DND-41 (cell line): ENCODE measurements at regions not wholly inside any gene's neighbourhood (a gene's known extent, or its start where the extent isn't known, plus 50 kb on each side); places are given as distances from the start of the nearest gene placed in this dataset.

ENCODE experiments used
- ATAC-seq: fragments of 200-7000 bp; cut with Tn5 transposase; 3 replicates; pipeline ENCODE4 v1.9.1; 2021; ENCODE audit warnings: low read depth; ENCODE audit not compliant: insufficient read depth
- DNase-seq: peaks from one replicate; pipeline ENCODE4 v3.0.0-alpha.2; 2020
- H2AFZ ChIP-seq: 2 replicates; pipeline ENCODE4 v1.6.0; 2012; ENCODE audit warnings: low read depth, low read length
- H3K27ac ChIP-seq: 2 replicates; pipeline ENCODE4 v1.5.1; 2012; ENCODE audit warnings: low read length, inconsistent platforms
- H3K27me3 ChIP-seq: fragments of 200-600 bp; sonication (generic); 2 replicates; pipeline ENCODE4 v1.6.0; 2012; ENCODE audit warnings: low read length, mild to moderate bottlenecking, inconsistent platforms; ENCODE audit not compliant: insufficient read depth, poor library complexity
- H3K36me3 ChIP-seq: 2 replicates; pipeline ENCODE4 v1.5.1; 2012; ENCODE audit warnings: low read length, inconsistent platforms; ENCODE audit not compliant: insufficient read depth
- H3K4me1 ChIP-seq: 2 replicates; pipeline ENCODE4 v1.5.1; 2012; ENCODE audit warnings: mild to moderate bottlenecking, low read length; ENCODE audit not compliant: insufficient read depth
- H3K4me2 ChIP-seq: 2 replicates; pipeline ENCODE4 v1.6.0; 2012; ENCODE audit warnings: mild to moderate bottlenecking, moderate library complexity, low read length, inconsistent platforms; ENCODE audit not compliant: insufficient read depth
- H3K4me3 ChIP-seq, 2 experiments: fragments of 200-600 bp in 1 of 2; shearing (Covaris generic) in 1 of 2; 2 replicates each; pipeline ENCODE4 v1.5.1; 2012 to 2016; ENCODE audit warnings: inconsistent platforms in 2 of 2, low read length in 2 of 2, mild to moderate bottlenecking in 2 of 2, low read depth in 1 of 2, moderate library complexity in 1 of 2
- H3K79me2 ChIP-seq: 2 replicates; pipeline ENCODE4 v1.6.0; 2012; ENCODE audit warnings: low read length, inconsistent platforms; ENCODE audit not compliant: insufficient read depth
- H3K9ac ChIP-seq: 2 replicates; pipeline ENCODE4 v1.6.0; 2012; ENCODE audit warnings: low read depth, mild to moderate bottlenecking, inconsistent platforms, low read length, moderate library complexity
- H3K9me3 ChIP-seq: 2 replicates; pipeline ENCODE4 v1.5.1; 2012; ENCODE audit warnings: low read length, moderate library complexity, mild to moderate bottlenecking, inconsistent platforms; ENCODE audit not compliant: insufficient read depth, severe bottlenecking
- H4K20me1 ChIP-seq: 2 replicates; pipeline ENCODE4 v1.6.0; 2012; ENCODE audit warnings: low read length; ENCODE audit not compliant: insufficient read depth
- EZH2 ChIP-seq: IDR thresholded peaks from 3 replicates; pipeline ENCODE4 v1.6.1; 2012; ENCODE audit warnings: borderline replicate concordance, low read depth, mild to moderate bottlenecking, moderate library complexity, low read length, inconsistent platforms; ENCODE audit not compliant: severe bottlenecking
- TF ChIP-seq, protein P1 (sequence below): IDR thresholded peaks from 2 replicates; pipeline ENCODE4 v1.5.1; 2012; ENCODE audit warnings: borderline replicate concordance, low read length, moderate library complexity, mild to moderate bottlenecking; ENCODE audit not compliant: poor library complexity, severe bottlenecking; ENCODE audit errors: extremely low read depth

DNA sequence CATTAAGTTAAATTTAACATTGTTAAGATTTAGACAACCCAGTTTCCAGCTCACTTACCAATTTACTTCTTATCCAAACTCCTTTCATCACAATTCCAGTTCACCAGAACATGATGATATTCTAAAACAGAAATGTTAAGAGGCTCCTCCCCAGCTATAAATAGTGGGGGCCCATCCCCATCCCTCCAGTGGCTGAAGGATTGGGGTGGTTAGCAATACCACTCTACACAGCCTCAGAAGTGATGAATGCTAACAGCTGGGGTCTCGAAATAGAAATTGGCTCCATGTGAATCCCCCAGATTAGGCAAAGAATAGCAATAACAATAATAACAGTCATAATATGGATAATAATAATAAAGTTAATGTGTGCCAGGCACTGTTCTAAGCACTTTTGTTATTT is 97.9 kb upstream of the NCAM1 start:
- Histone ChIP-seq H2AFZ (no peak overlapping the region), H3K79me2 (no peaks in the 10 kb centered on the region), H3K4me3 (no peak overlapping the region), H3K9ac (no peak overlapping the region), H3K4me1 (no peaks in the 10 kb centered on the region), H4K20me1 (no peaks in the 10 kb centered on the region), H3K9me3 (peaks cover 14% of the 10 kb centered on the region), H3K36me3 (no peaks in the 10 kb centered on the region), H3K27ac (no peak overlapping the region), H3K4me2 (no peak overlapping the region), H3K27me3 (no peaks in the 10 kb centered on the region)
- TF ChIP-seq EZH2: no peak
- TF ChIP-seq, protein P1, sequence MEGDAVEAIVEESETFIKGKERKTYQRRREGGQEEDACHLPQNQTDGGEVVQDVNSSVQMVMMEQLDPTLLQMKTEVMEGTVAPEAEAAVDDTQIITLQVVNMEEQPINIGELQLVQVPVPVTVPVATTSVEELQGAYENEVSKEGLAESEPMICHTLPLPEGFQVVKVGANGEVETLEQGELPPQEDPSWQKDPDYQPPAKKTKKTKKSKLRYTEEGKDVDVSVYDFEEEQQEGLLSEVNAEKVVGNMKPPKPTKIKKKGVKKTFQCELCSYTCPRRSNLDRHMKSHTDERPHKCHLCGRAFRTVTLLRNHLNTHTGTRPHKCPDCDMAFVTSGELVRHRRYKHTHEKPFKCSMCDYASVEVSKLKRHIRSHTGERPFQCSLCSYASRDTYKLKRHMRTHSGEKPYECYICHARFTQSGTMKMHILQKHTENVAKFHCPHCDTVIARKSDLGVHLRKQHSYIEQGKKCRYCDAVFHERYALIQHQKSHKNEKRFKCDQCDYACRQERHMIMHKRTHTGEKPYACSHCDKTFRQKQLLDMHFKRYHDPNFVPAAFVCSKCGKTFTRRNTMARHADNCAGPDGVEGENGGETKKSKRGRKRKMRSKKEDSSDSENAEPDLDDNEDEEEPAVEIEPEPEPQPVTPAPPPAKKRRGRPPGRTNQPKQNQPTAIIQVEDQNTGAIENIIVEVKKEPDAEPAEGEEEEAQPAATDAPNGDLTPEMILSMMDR: no peak
- ATAC-seq (no peak), DNase-seq (no peak)

DNA sequence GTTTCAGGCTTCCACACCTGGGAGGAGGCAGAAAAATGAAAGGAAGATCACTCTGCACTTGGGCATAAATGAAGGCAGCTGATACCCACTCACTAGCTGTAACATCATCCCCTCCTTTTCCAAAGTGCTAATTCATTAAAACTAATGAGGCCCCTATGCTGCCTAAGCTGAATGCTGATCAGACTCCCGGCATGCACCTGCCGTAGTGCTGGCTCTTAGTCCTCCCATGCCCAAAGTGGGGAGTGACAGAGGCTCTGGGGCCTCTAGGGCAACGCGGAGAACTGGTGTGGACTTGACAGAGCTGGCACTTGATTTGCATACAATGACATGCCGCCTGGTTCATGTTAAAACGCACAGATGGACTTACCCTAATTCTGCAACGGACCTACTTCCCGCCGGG is 96.5 kb upstream of the NCAM1 start:
- Histone ChIP-seq H3K27ac (no peak overlapping the region), H3K79me2 (no peaks in the 10 kb centered on the region), H3K9me3 (peaks cover 14% of the 10 kb centered on the region), H3K4me2 (no peak overlapping the region), H3K4me1 (no peaks in the 10 kb centered on the region), H3K36me3 (no peaks in the 10 kb centered on the region), H3K27me3 (peaks cover 3% of the 10 kb centered on the region), H2AFZ (no peak overlapping the region), H3K4me3 (no peak overlapping the region), H4K20me1 (no peaks in the 10 kb centered on the region), H3K9ac (no peak overlapping the region)
- DNase-seq (no peak), ATAC-seq (no peak)
- no peak for TF ChIP-seq EZH2
- TF ChIP-seq, protein P1: no peak

DNA sequence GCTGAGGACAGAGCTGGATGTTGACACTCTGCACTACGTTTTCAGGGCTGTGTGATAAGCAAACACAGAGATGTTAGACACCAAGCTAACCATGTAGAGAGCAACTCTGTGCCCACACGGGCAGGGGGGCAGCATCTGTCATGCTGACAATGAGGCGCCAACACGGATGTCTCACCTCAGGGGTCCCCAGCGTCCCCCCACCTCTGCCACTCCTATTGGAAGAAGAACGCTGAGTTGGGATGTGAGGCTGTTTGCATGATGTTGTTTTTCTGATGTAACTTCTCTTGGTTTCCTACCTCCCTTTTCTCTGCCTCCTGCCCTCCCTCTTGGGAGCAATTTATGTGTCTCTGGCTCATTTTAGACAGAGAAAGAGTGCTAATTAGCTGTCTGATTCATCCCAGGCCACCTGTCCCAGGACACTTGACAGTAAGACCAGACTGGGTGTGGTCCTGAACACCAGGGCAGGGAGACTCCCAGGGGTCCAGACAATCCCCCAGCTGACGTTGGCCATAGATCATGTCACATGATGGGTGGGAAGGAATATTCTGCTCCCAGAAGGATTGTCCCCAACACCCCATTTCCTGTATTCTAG is 89.2 kb upstream of the NCAM1 start:
- DNase-seq (no peak), ATAC-seq (no peak)
- H3K4me2 ChIP-seq: no peak overlapping the region
- H3K27me3 ChIP-seq: peaks cover 3% of the 10 kb centered on the region
- H3K36me3 ChIP-seq: no peaks in the 10 kb centered on the region
- no peaks in the 10 kb centered on the region for H4K20me1 ChIP-seq
- no peaks in the 10 kb centered on the region for H3K9me3 ChIP-seq
- H3K79me2 ChIP-seq: no peaks in the 10 kb centered on the region
- TF ChIP-seq, protein P1: no peak
- no peak overlapping the region for H2AFZ ChIP-seq
- no peak overlapping the region for H3K27ac ChIP-seq
- no peak overlapping the region for H3K9ac ChIP-seq
- H3K4me3 ChIP-seq: no peak overlapping the region
- H3K4me1 ChIP-seq: no peaks in the 10 kb centered on the region

DNA sequence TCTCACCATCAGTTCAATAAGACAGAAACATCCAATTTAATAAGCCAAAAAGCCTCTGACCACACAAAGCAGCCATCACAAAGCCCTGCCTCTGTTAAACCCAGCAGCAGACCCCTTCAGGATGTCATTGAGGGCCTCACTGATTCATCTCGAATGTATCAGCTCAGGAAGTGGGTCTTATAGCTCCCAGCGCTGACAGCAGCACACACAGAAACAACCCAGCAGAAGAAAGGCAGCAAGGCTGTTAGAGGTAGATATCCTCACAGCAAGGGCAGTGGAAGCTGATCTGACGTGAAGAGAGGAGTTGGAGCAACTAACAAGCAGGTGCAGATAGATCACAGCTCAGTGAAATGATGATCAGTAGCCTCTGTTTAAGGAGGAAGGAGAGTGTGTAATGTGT is 86.2 kb upstream of the NCAM1 start:
- no peaks in the 10 kb centered on the region for H4K20me1 ChIP-seq
- no peak overlapping the region for H3K4me2 ChIP-seq
- H3K27ac ChIP-seq: no peak overlapping the region
- H3K4me1 ChIP-seq: no peaks in the 10 kb centered on the region
- H3K79me2 ChIP-seq: no peaks in the 10 kb centered on the region
- H2AFZ ChIP-seq: no peak overlapping the region
- TF ChIP-seq, protein P1: no peak
- ATAC-seq (no peak; the same call in 2 of the 3 replicates), DNase-seq (no peak)
- H3K27me3 ChIP-seq: no peaks in the 10 kb centered on the region
- H3K9me3 ChIP-seq: no peaks in the 10 kb centered on the region
- H3K36me3 ChIP-seq: no peaks in the 10 kb centered on the region
- H3K9ac ChIP-seq: no peak overlapping the region
- no peak overlapping the region for H3K4me3 ChIP-seq
